NCI-H345 (cell line): ENCODE measurements at regions not wholly inside any gene's neighbourhood (a gene's known extent, or its start where the extent isn't known, plus 50 kb on each side); places are given as distances from the start of the nearest gene placed in this dataset.

Experiments used
- DNase-seq: peaks from one replicate; lab custom pipeline; 2025; lab: John Stamatoyannopoulos, UW

DNA sequence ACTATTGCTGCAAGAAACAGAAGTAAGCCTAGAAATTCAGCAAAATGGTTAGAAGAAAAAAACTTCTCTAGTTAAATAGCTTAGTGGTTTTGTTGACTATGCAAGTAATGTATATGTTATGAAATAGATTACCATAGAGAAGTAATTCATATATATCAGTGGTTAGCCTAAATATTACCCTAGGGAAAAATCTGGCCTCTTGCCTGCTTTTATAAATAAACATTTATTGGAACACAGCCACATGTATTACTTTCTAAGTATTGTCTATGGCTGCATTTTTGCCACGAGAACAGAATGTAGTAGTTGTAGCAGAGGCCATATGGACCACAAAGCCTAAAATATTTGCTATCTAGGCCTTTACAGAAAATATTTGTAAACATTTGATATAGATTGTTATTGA, 1471.7 kb upstream of the PRR20A start:
- DNase-seq: no peak

GRCh38 chr13:55673910-55674309, 1466.8 kb upstream of the PRR20A start:
- no peak for DNase-seq

DNA sequence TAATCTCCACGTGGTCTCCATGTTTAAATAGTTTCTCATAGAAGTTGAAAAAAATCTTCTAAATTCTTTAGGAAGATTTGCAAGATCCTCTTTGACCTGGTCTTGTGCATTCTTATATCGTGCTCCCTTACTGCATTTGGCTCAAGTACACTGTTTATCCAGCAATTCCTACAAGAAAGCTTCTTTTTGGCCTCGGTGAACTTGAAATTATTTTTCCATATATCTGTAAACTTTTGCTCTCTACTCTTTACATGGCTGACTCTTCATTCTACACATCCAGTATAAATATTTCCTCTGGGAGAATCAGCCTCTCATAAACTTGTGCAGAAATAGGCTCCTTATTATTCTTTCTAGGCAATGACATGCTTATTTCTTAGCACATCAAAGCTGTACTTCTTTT, 1457.9 kb upstream of the PRR20A start:
- no peak for DNase-seq

DNA sequence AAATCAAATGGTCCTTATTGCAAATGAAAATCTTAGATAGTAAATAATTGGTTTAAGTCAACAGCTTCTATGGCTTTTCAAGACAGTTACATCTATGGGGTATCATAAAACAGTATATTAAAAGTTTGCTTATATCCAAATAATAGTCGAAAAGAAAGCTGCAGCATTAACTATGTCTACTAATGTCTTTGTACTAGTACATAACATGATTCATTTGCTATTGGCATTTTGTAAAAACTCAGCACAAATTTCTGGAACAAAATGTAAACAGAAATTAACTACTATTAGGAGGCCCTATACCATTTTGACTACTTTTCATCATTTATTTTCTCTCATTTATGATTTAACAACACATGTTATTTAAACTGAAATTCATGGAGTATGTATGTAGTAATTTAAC, 1435.2 kb upstream of the PRR20A start:
- no peak for DNase-seq

- DNase-seq: no peak
Measured at GRCh38 chr13:55705971-55706370, 1434.7 kb upstream of the PRR20A start.

- no peak for DNase-seq
Measured at GRCh38 chr13:55714120-55714519, 1426.6 kb upstream of the PRR20A start.

GRCh38 chr13:55727683-55728082, 1413.0 kb upstream of the PRR20A start:
- no peak for DNase-seq

- no peak for DNase-seq
Measured at GRCh38 chr13:55728247-55728646, 1412.5 kb upstream of the PRR20A start.

- DNase-seq: no peak
Measured at GRCh38 chr13:55745828-55746227, 1394.9 kb upstream of the PRR20A start.

DNA sequence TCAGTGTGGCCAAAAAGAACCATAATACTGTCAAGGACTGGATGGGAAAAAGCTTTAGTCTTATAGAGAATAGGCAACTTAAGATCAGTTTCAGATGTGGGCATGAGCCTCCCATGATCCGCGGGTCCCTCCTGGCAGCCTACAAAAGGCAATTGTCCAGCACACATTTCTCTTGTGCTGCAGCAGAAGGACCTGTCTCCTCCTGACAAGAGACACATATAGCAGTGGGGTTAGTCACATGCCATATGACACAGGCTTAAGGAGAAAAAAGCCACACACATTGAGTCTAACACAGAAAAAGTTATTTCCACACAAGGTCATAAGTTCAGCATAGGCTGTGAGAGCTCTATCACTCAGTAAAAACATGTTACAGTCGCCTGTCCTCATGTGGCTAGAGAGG, 1378.7 kb upstream of the PRR20A start:
- DNase-seq: no peak

- DNase-seq: no peak
Measured at GRCh38 chr13:55777612-55778011, 1363.1 kb upstream of the PRR20A start.

- DNase-seq: no peak
Measured at GRCh38 chr13:55783841-55784240, 1356.9 kb upstream of the PRR20A start.

GRCh38 chr13:55788548-55788947, 1352.2 kb upstream of the PRR20A start:
- DNase-seq: no peak

DNA sequence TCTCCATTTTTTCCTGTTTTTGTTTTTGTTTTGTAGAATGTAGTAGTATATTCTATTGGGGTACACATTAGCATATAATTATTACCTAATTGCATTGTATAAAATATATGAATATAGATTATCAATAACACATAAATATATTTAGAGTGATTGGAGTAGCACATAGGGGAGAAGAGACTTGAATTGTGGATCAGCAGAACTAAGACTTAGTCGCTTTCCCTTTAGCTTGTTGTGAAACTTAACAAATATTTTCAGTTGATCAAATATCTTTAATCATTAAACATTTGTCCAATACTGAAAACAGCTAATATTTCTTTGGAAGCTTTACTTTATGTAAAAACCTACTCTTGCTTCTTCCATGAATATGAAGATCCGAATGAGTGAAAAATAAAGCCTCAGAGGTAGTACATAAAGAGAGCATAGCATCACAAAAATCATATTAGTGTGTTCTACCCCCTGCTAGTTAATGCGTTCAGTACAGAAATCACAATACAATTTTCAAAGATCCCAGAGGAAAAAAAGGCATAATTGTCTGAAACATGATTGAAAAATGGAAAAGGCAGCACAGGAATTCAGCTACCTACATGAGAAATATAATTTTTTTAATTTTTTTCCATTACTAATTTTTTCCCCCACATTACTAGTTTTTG, 1348.0 kb upstream of the PRR20A start:
- no peak for DNase-seq

DNA sequence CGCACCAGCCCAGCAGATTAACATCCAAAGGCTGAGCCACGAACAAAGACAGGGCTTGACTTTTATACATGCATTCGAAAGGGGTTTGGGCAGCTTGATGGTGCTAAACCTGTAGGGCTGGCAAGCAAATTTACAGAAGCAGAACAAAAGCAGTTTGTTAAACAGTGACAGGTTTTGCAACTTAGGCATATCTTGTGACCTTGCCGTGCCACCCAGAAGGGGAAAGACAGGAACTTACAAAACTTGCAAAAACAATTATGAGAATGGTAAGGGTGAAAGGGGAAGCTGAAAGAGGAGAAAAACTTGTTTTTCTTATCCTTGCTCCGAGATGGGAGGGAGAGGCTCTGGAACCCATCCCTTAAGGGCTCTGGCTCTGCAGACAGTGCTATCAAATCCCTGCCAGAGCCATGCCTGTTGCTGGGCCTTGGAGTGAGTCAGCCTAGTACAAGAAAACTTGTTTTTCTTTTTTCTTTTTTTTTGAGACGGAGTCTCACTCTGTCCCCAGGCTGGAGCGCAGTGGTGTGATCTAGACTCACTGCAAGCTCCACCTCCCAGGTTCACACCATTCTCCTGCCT, 1325.2 kb upstream of the PRR20A start:
- no peak for DNase-seq

- peak; percentile 60 for DNase-seq
Measured at GRCh38 chr13:55816976-55817601, 1323.6 kb upstream of the PRR20A start.

GRCh38 chr13:55820817-55821216, 1319.9 kb upstream of the PRR20A start:
- no peak for DNase-seq

GRCh38 chr13:55869648-55870047, 1271.1 kb upstream of the PRR20A start:
- DNase-seq: no peak

GRCh38 chr13:55887561-55887960, 1253.2 kb upstream of the PRR20A start:
- DNase-seq: no peak

DNA sequence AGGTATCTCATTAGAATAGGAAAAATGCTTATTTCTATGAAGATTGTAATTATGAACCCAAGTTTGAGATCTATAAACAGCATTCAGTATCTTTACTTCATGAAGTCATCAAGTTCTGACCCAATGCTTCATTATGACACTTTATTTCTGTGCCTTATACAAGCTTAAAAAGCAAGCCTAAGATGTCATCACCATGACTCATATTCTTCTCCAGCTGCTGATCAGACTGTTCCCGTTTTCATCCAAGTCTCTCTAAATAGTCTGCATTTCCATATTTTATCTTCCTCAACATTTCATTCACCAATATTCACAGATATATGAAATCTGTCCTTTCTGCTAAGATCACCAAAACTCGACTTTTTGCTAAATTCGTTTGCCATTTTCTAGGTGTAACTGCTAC, 1247.2 kb upstream of the PRR20A start:
- DNase-seq: no peak

- no peak for DNase-seq
Measured at GRCh38 chr13:55937180-55937579, 1203.5 kb upstream of the PRR20A start.

- DNase-seq: no peak
Measured at GRCh38 chr13:55948175-55948574, 1192.5 kb upstream of the PRR20A start.

GRCh38 chr13:55963934-55964333, 1176.8 kb upstream of the PRR20A start:
- no peak for DNase-seq

- DNase-seq: no peak
Measured at GRCh38 chr13:55967055-55967454, 1173.7 kb upstream of the PRR20A start.
